HEK293T (cell line): ENCODE measurements at regions not wholly inside any gene's neighbourhood (a gene's known extent, or its start where the extent isn't known, plus 50 kb on each side); places are given as distances from the start of the nearest gene placed in this dataset.

Experiments
- CTCF ChIA-PET: fragments of 350-600 bp; formaldehyde crosslinking; extraction: SDS; loops from one replicate; lab custom pipeline; 2021; ENCODE audit warnings: antibody characterized with exemption, inconsistent platforms; lab: Yijun Ruan, JAX
- POLR2A ChIA-PET: fragments of 350-600 bp; formaldehyde crosslinking; extraction: SDS; loops from one replicate; lab custom pipeline; 2020; ENCODE audit warnings: antibody characterized with exemption, inconsistent platforms; lab: Yijun Ruan, JAX
- DNase-seq: peaks from one replicate; pipeline ENCODE4 v3.0.0; 2012; ENCODE audit warnings: mixed read lengths; ENCODE audit errors: extremely low spot score
- ARNT ChIP-seq: fragments of 450-650 bp; IDR thresholded peaks from 2 replicates; pipeline ENCODE4 v1.6.1; 2017; ENCODE audit warnings: mild to moderate bottlenecking
- BHLHE40 ChIP-seq: fragments of 450-650 bp; IDR thresholded peaks from 2 replicates; pipeline ENCODE4 v1.6.1; 2016; ENCODE audit warnings: mild to moderate bottlenecking, moderate library complexity, borderline replicate concordance
- CTBP1 ChIP-seq: fragments of 450-650 bp; IDR thresholded peaks from 2 replicates; pipeline ENCODE4 v1.6.1; 2016; ENCODE audit warnings: borderline replicate concordance
- ELF4 ChIP-seq: fragments of 450-650 bp; IDR thresholded peaks from 2 replicates; pipeline ENCODE4 v1.6.1; 2017; ENCODE audit warnings: antibody characterized with exemption
- FOXA1 ChIP-seq: fragments of 450-650 bp; IDR thresholded peaks from 2 replicates; pipeline ENCODE4 v1.6.1; 2016; ENCODE audit warnings: mild to moderate bottlenecking
- FOXK2 ChIP-seq: fragments of 450-650 bp; IDR thresholded peaks from 2 replicates; pipeline ENCODE4 v1.6.1; 2016; ENCODE audit warnings: mild to moderate bottlenecking
- FOXM1 ChIP-seq: fragments of 450-650 bp; IDR thresholded peaks from 2 replicates; pipeline ENCODE4 v1.6.1; 2017; ENCODE audit warnings: mild to moderate bottlenecking, borderline replicate concordance
- HDGF ChIP-seq: fragments of 450-650 bp; IDR thresholded peaks from 2 replicates; pipeline ENCODE4 v1.6.1; 2017; ENCODE audit warnings: antibody characterized with exemption, borderline replicate concordance
- L3MBTL2 ChIP-seq: fragments of 450-650 bp; conservative IDR thresholded peaks from 2 replicates; pipeline ENCODE4 v1.6.1; 2016; ENCODE audit warnings: mild to moderate bottlenecking
- LEF1 ChIP-seq: fragments of 450-650 bp; IDR thresholded peaks from 2 replicates; pipeline ENCODE4 v1.6.1; 2017; ENCODE audit warnings: mild to moderate bottlenecking, borderline replicate concordance
- NFRKB ChIP-seq: fragments of 450-650 bp; IDR thresholded peaks from 2 replicates; pipeline ENCODE4 v1.6.1; 2016; ENCODE audit warnings: mild to moderate bottlenecking, moderate library complexity
- SP1 ChIP-seq: fragments of 450-650 bp; IDR thresholded peaks from 2 replicates; pipeline ENCODE4 v1.6.1; 2017
- SUZ12 ChIP-seq: fragments of 450-650 bp; IDR thresholded peaks from 2 replicates; pipeline ENCODE4 v1.6.1; 2016; ENCODE audit warnings: mild to moderate bottlenecking
- TARDBP ChIP-seq: fragments of 450-650 bp; IDR thresholded peaks from 2 replicates; pipeline ENCODE4 v1.6.1; 2016
- ZNF384 ChIP-seq: fragments of 450-650 bp; IDR thresholded peaks from 2 replicates; pipeline ENCODE4 v1.6.1; 2016
- TF ChIP-seq, protein P1 (sequence below): fragments of 450-650 bp; IDR thresholded peaks from 2 replicates; pipeline ENCODE4 v1.6.1; 2016

- no peak for DNase-seq
- ChIA-PET CTCF (no interaction called here), POLR2A (no interaction called here)
- TF ChIP-seq HDGF (no peak), LEF1 (no peak), ARNT (no peak), SUZ12 (no peak), TARDBP (no peak), ELF4 (no peak), FOXK2 (no peak), L3MBTL2 (no peak), CTBP1 (no peak), FOXM1 (no peak)
These were observed 313.0 kb downstream of the RWDD3 start for GRCh38 chr1:95547005-95547404.

- DNase-seq, result no peak
- CTCF ChIA-PET, result no interaction called here
- TF ChIP-seq CTBP1 (no peak), HDGF (no peak), TARDBP (no peak), LEF1 (no peak), L3MBTL2 (no peak), FOXA1 (no peak), NFRKB (no peak), SP1 (no peak), ELF4 (no peak), ZNF384 (no peak), ARNT (no peak), FOXM1 (no peak), FOXK2 (no peak), SUZ12 (no peak), BHLHE40 (no peak)
- TF ChIP-seq, protein P1, sequence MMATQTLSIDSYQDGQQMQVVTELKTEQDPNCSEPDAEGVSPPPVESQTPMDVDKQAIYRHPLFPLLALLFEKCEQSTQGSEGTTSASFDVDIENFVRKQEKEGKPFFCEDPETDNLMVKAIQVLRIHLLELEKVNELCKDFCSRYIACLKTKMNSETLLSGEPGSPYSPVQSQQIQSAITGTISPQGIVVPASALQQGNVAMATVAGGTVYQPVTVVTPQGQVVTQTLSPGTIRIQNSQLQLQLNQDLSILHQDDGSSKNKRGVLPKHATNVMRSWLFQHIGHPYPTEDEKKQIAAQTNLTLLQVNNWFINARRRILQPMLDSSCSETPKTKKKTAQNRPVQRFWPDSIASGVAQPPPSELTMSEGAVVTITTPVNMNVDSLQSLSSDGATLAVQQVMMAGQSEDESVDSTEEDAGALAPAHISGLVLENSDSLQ, result no peak
- POLR2A ChIA-PET, result no interaction called here
These were observed 314.2 kb downstream of the RWDD3 start for GRCh38 chr1:95548211-95548610.

- DNase-seq, result no peak
- ChIA-PET POLR2A (no interaction called here), CTCF (no interaction called here)
- no peak for TF ChIP-seq TARDBP
- no peak for TF ChIP-seq BHLHE40
- no peak for TF ChIP-seq FOXK2
- no peak for TF ChIP-seq HDGF
- no peak for TF ChIP-seq L3MBTL2
- TF ChIP-seq LEF1, result no peak
- no peak for TF ChIP-seq FOXM1
- no peak for TF ChIP-seq ARNT
- no peak for TF ChIP-seq SP1
- TF ChIP-seq SUZ12, result no peak
- no peak for TF ChIP-seq ELF4
- no peak for TF ChIP-seq NFRKB
- no peak for TF ChIP-seq ZNF384
These were observed 317.2 kb downstream of the RWDD3 start for GRCh38 chr1:95551201-95551600.

- CTCF ChIA-PET, result no interaction called here
- DNase-seq, result no peak
- TF ChIP-seq TARDBP, result no peak
- TF ChIP-seq FOXM1, result no peak
- TF ChIP-seq FOXK2, result no peak
- no peak for TF ChIP-seq SP1
- TF ChIP-seq ELF4, result no peak
- TF ChIP-seq, protein P1, result no peak
- TF ChIP-seq LEF1, result no peak
- TF ChIP-seq ZNF384, result no peak
- no peak for TF ChIP-seq L3MBTL2
- TF ChIP-seq SUZ12, result no peak
- TF ChIP-seq ARNT, result no peak
- no peak for TF ChIP-seq CTBP1
- TF ChIP-seq BHLHE40, result no peak
- TF ChIP-seq NFRKB, result no peak
- TF ChIP-seq FOXA1, result no peak
- no peak for TF ChIP-seq HDGF
- POLR2A ChIA-PET, result no interaction called here
These were observed 319.6 kb downstream of the RWDD3 start for GRCh38 chr1:95553595-95553994.

GRCh38 chr1:95554408-95554807 is 320.4 kb downstream of the RWDD3 start:
- ChIA-PET POLR2A (no interaction called here), CTCF (no interaction called here)
- no peak for DNase-seq
- TF ChIP-seq LEF1, result no peak
- no peak for TF ChIP-seq HDGF
- no peak for TF ChIP-seq NFRKB
- no peak for TF ChIP-seq ARNT
- no peak for TF ChIP-seq L3MBTL2
- no peak for TF ChIP-seq SP1
- TF ChIP-seq FOXM1, result no peak
- TF ChIP-seq FOXA1, result no peak
- no peak for TF ChIP-seq CTBP1
- no peak for TF ChIP-seq TARDBP
- TF ChIP-seq ZNF384, result no peak
- no peak for TF ChIP-seq SUZ12
- TF ChIP-seq FOXK2, result no peak
- no peak for TF ChIP-seq BHLHE40
- TF ChIP-seq ELF4, result no peak

- ChIA-PET CTCF (no interaction called here), POLR2A (no interaction called here)
- no peak for DNase-seq
- TF ChIP-seq ELF4 (no peak), TARDBP (no peak), SP1 (no peak), FOXM1 (no peak), ZNF384 (no peak), L3MBTL2 (no peak), ARNT (no peak), CTBP1 (no peak), NFRKB (no peak), LEF1 (no peak), HDGF (no peak), SUZ12 (no peak), FOXK2 (no peak), FOXA1 (no peak)
- TF ChIP-seq, protein P1, result no peak
These were observed 324.8 kb downstream of the RWDD3 start for GRCh38 chr1:95558791-95559190.
